Endothelial cell (in vitro differentiated cells): ENCODE measurements at regions not wholly inside any gene's neighbourhood (a gene's known extent, or its start where the extent isn't known, plus 50 kb on each side); places are given as distances from the start of the nearest gene placed in this dataset.
A peak's percentile ranks its signal among the peaks of the same experiment; 100 is the strongest.

Experiments
- DNase-seq: peaks from one replicate; pipeline ENCODE4 v3.0.0; 2021; ENCODE audit warnings: low spot score
- H3K27ac Mint-ChIP-seq: one replicate; pipeline ENCODE4 v1.8.0; 2021; ENCODE audit warnings: mixed read lengths, inconsistent platforms; ENCODE audit not compliant: unreplicated experiment
- H3K27me3 Mint-ChIP-seq: one replicate; pipeline ENCODE4 v1.8.0; 2021; ENCODE audit warnings: mild to moderate bottlenecking, moderate library complexity, mixed read lengths, inconsistent platforms; ENCODE audit not compliant: unreplicated experiment
- H3K36me3 Mint-ChIP-seq: one replicate; pipeline ENCODE4 v1.8.0; 2021; ENCODE audit warnings: mild to moderate bottlenecking, low read depth, mixed read lengths, inconsistent platforms; ENCODE audit not compliant: unreplicated experiment
- H3K4me1 Mint-ChIP-seq: one replicate; pipeline ENCODE4 v1.8.0; 2021; ENCODE audit warnings: mild to moderate bottlenecking, mixed read lengths, inconsistent platforms; ENCODE audit not compliant: unreplicated experiment
- H3K4me3 Mint-ChIP-seq: one replicate; pipeline ENCODE4 v1.8.0; 2021; ENCODE audit warnings: mild to moderate bottlenecking, mixed read lengths, inconsistent platforms; ENCODE audit not compliant: unreplicated experiment
- H3K9me3 Mint-ChIP-seq: one replicate; pipeline ENCODE4 v1.8.0; 2021; ENCODE audit warnings: mixed read lengths, inconsistent platforms; ENCODE audit not compliant: unreplicated experiment
- CTCF ChIP-seq: fragments of 200-600 bp; sonication (generic); IDR thresholded peaks from one replicate; pipeline ENCODE4 v1.5.0; 2021; ENCODE audit warnings: antibody characterized with exemption; ENCODE audit not compliant: unreplicated experiment

- no peak for DNase-seq
- H3K36me3 Mint-ChIP-seq: no peaks in the 10 kb centered on the region
- H3K27me3 Mint-ChIP-seq: peaks cover 8% of the 10 kb centered on the region
- no peak overlapping the region for H3K4me3 Mint-ChIP-seq
- TF ChIP-seq CTCF: no peak
- H3K27ac Mint-ChIP-seq: no peak overlapping the region
- H3K4me1 Mint-ChIP-seq: no peaks in the 10 kb centered on the region
- H3K9me3 Mint-ChIP-seq: no peaks in the 10 kb centered on the region
Measured at GRCh38 chr20:47857569-47858464, 72.5 kb upstream of the SULF2 start.

GRCh38 chr20:47857187-47857568 lies 71.9 kb upstream of the SULF2 start:
- no peaks in the 10 kb centered on the region for H3K36me3 Mint-ChIP-seq
- H3K9me3 Mint-ChIP-seq: peaks cover 4% of the 10 kb centered on the region
- H3K4me3 Mint-ChIP-seq: no peak overlapping the region
- DNase-seq: no peak
- H3K4me1 Mint-ChIP-seq: no peaks in the 10 kb centered on the region
- TF ChIP-seq CTCF: no peak
- peaks cover 8% of the 10 kb centered on the region for H3K27me3 Mint-ChIP-seq
- no peak overlapping the region for H3K27ac Mint-ChIP-seq

- Mint-ChIP-seq H3K27ac (no peak overlapping the region), H3K9me3 (peaks cover 8% of the 10 kb centered on the region), H3K36me3 (no peaks in the 10 kb centered on the region), H3K4me1 (no peaks in the 10 kb centered on the region), H3K4me3 (no peak overlapping the region), H3K27me3 (peaks cover 5% of the 10 kb centered on the region)
- no peak for DNase-seq
- no peak for TF ChIP-seq CTCF
Measured at GRCh38 chr20:47855799-47856198, 70.5 kb upstream of the SULF2 start.

GRCh38 chr20:47854687-47855212 lies 69.5 kb upstream of the SULF2 start:
- no peak overlapping the region for H3K27ac Mint-ChIP-seq
- peaks cover 4% of the 10 kb centered on the region for H3K27me3 Mint-ChIP-seq
- peak; percentile 18 for DNase-seq
- no peaks in the 10 kb centered on the region for H3K36me3 Mint-ChIP-seq
- no peaks in the 10 kb centered on the region for H3K4me1 Mint-ChIP-seq
- peaks cover 8% of the 10 kb centered on the region for H3K9me3 Mint-ChIP-seq
- no peak for TF ChIP-seq CTCF
- no peak overlapping the region for H3K4me3 Mint-ChIP-seq

- peaks cover 8% of the 10 kb centered on the region for H3K9me3 Mint-ChIP-seq
Measured at GRCh38 chr20:47851774-47852173, 66.5 kb upstream of the SULF2 start.

More at GRCh38 chr20:47851774-47852173, 66.5 kb upstream of the SULF2 start:
- TF ChIP-seq CTCF: no peak
- Mint-ChIP-seq H3K4me3 (peak overlapping the region; percentile 38), H3K36me3 (no peaks in the 10 kb centered on the region), H3K4me1 (peaks cover 8% of the 10 kb centered on the region), H3K27me3 (peaks cover 6% of the 10 kb centered on the region), H3K27ac (no peak overlapping the region)
- no peak for DNase-seq
